Amygdala (tissue), 56 donors: ENCODE measurements at regions not wholly inside any gene's neighbourhood (a gene's known extent, or its start where the extent isn't known, plus 50 kb on each side); places are given as distances from the start of the nearest gene placed in this dataset.

ENCODE experiments used
- DNase-seq, 56 donors: peaks; one replicate each; lab custom pipeline; 2025; lab: John Stamatoyannopoulos, UW

GRCh38 chr13:95492044-95492801 lies 60.3 kb upstream of the CLDN10 start:
- DNase-seq, result no peak

GRCh38 chr13:95494082-95494681 lies 58.3 kb upstream of the CLDN10 start:
- DNase-seq, result peak in 1 of 56 donors; percentile 6

- no peak for DNase-seq
These were observed 56.0 kb upstream of the CLDN10 start for GRCh38 chr13:95496485-95496884.

- DNase-seq, result peak in 49 of 56 donors; percentile 3 to 79 (median 46)
These were observed 55.1 kb upstream of the CLDN10 start for GRCh38 chr13:95497381-95497807.

GRCh38 chr13:95498886-95499285 lies 53.6 kb upstream of the CLDN10 start:
- no peak for DNase-seq

- no peak for DNase-seq
These were observed 52.5 kb upstream of the CLDN10 start for GRCh38 chr13:95499811-95500712.

GRCh38 chr13:95502216-95502615 lies 50.3 kb upstream of the CLDN10 start:
- DNase-seq, result no peak
